Mesenchymal stem cell (in vitro differentiated cells and primary cell): ENCODE measurements at regions not wholly inside any gene's neighbourhood (a gene's known extent, or its start where the extent isn't known, plus 50 kb on each side); places are given as distances from the start of the nearest gene placed in this dataset.
"Not testable (repeated sequence)": the region's sequence is repeated elsewhere in the genome, so short reads cannot be mapped to it uniquely, and the experiment has no call there.

ENCODE experiments used
- DNase-seq: peaks from one replicate; pipeline ENCODE4 v3.0.0-alpha.2; 2013
- H2AFZ ChIP-seq: one replicate; pipeline ENCODE4 v1.6.1; 2013; ENCODE audit warnings: low read depth, mild to moderate bottlenecking, control low read depth, inconsistent platforms, low read length, moderate library complexity
- H2AK5ac ChIP-seq: 2 replicates; pipeline ENCODE4 v1.6.1; 2013; ENCODE audit warnings: low read length, moderate library complexity, mild to moderate bottlenecking, inconsistent platforms; ENCODE audit not compliant: severe bottlenecking
- H2BK120ac ChIP-seq: one replicate; pipeline ENCODE4 v1.6.1; 2013; ENCODE audit warnings: low read depth, mild to moderate bottlenecking, inconsistent platforms, low read length, moderate library complexity
- H2BK12ac ChIP-seq, 2 experiments: one replicate each; pipeline ENCODE4 v1.6.1; 2013; ENCODE audit warnings: inconsistent platforms in 2 of 2, low read length in 2 of 2, mild to moderate bottlenecking in 2 of 2, moderate library complexity in 2 of 2, control low read depth in 1 of 2
- H2BK15ac ChIP-seq: one replicate; pipeline ENCODE4 v1.6.1; 2013; ENCODE audit warnings: mild to moderate bottlenecking, low read depth, inconsistent platforms; ENCODE audit not compliant: poor library complexity, severe bottlenecking
- H2BK5ac ChIP-seq: 2 replicates; pipeline ENCODE4 v1.6.1; 2013; ENCODE audit warnings: low read depth, mild to moderate bottlenecking, low read length, control low read depth, inconsistent platforms; ENCODE audit not compliant: poor library complexity, severe bottlenecking
- H3K14ac ChIP-seq, 2 experiments: one replicate each; pipeline ENCODE4 v1.6.1; 2013; ENCODE audit warnings: inconsistent platforms in 2 of 2, low read length in 2 of 2, control low read depth in 1 of 2, mild to moderate bottlenecking in 1 of 2, moderate library complexity in 1 of 2
- H3K18ac ChIP-seq, 2 experiments: one replicate each; pipeline ENCODE4 v1.6.1; 2013; ENCODE audit warnings: inconsistent platforms in 2 of 2, low read length in 2 of 2, control low read depth in 1 of 2, low read depth in 1 of 2, mild to moderate bottlenecking in 1 of 2
- H3K23ac ChIP-seq, 2 experiments: one replicate each; pipeline ENCODE4 v1.6.1; 2013; ENCODE audit warnings: inconsistent platforms in 2 of 2, low read length in 2 of 2, mild to moderate bottlenecking in 2 of 2, moderate library complexity in 2 of 2, control low read depth in 1 of 2
- H3K27ac ChIP-seq: 2 replicates; pipeline ENCODE4 v1.5.1; 2013; ENCODE audit warnings: mild to moderate bottlenecking, moderate library complexity, low read length, control low read depth, inconsistent platforms; ENCODE audit not compliant: poor library complexity, severe bottlenecking
- H3K27me3 ChIP-seq, 2 experiments: 2 replicates each; pipeline versions ENCODE4 v1.6.1 to v1.7.0; 2013; ENCODE audit warnings: low read length in 2 of 2, mild to moderate bottlenecking in 2 of 2, moderate library complexity in 2 of 2, control low read depth in 1 of 2, inconsistent platforms in 1 of 2; ENCODE audit not compliant: control insufficient read depth in 1 of 2, insufficient read depth in 1 of 2
- H3K36me3 ChIP-seq, 2 experiments: 2 replicates each; pipeline versions ENCODE4 v1.6.1 to v1.7.0; 2013; ENCODE audit warnings: low read length in 2 of 2, control low read depth in 1 of 2, inconsistent platforms in 1 of 2, low read depth in 1 of 2, mild to moderate bottlenecking in 1 of 2; ENCODE audit not compliant: insufficient read depth in 2 of 2, control insufficient read depth in 1 of 2
- H3K4ac ChIP-seq, 2 experiments: one replicate each; pipeline ENCODE4 v1.6.1; 2013; ENCODE audit warnings: inconsistent platforms in 2 of 2, low read length in 2 of 2, mild to moderate bottlenecking in 2 of 2, moderate library complexity in 2 of 2, control low read depth in 1 of 2, low read depth in 1 of 2
- H3K4me1 ChIP-seq: 2 replicates; pipeline ENCODE4 v1.6.1; 2013; ENCODE audit warnings: low read depth, low read length, control low read depth; ENCODE audit not compliant: control insufficient read depth, insufficient read depth
- H3K4me2 ChIP-seq: 2 replicates; pipeline ENCODE4 v1.6.1; 2013; ENCODE audit warnings: low read length, mild to moderate bottlenecking, inconsistent platforms; ENCODE audit not compliant: poor library complexity, severe bottlenecking
- H3K4me3 ChIP-seq, 2 experiments: 2 replicates each; pipeline versions ENCODE4 v1.5.1 to v1.7.0; 2013; ENCODE audit warnings: low read length in 2 of 2, mild to moderate bottlenecking in 2 of 2, control low read depth in 1 of 2, low read depth in 1 of 2; ENCODE audit not compliant: insufficient read depth in 1 of 2
- H3K79me1 ChIP-seq: replicated peaks from 2 replicates; pipeline ENCODE4 v1.6.1; 2013; ENCODE audit warnings: mild to moderate bottlenecking, control low read depth, low read length, inconsistent platforms; ENCODE audit not compliant: poor library complexity, severe bottlenecking
- H3K9ac ChIP-seq: 2 replicates; pipeline ENCODE4 v1.7.0; 2013; ENCODE audit warnings: mild to moderate bottlenecking, low read length, moderate library complexity
- H3K9me3 ChIP-seq: 2 replicates; pipeline ENCODE4 v1.7.0; 2013; ENCODE audit warnings: mild to moderate bottlenecking, low read length; ENCODE audit not compliant: control insufficient read depth
- H4K8ac ChIP-seq: one replicate; pipeline ENCODE4 v1.6.1; 2013; ENCODE audit warnings: inconsistent platforms, mild to moderate bottlenecking, low read length, moderate library complexity
- H4K91ac ChIP-seq: one replicate; pipeline ENCODE4 v1.6.1; 2013; ENCODE audit warnings: mild to moderate bottlenecking, low read length, inconsistent platforms
- WGBS: methylation state at CpG from one replicate; pipeline ENCODE4 v1.1.7; 2013; ENCODE audit warnings: mixed read lengths; 5-methylcytosine and 5-hydroxymethylcytosine counted together

GRCh38 chr4:78664296-78664695, 111.9 kb upstream of the BMP2K start:
- not testable (repeated sequence) for H3K18ac ChIP-seq, H2AFZ ChIP-seq, H3K9me3 ChIP-seq, H3K27me3 ChIP-seq, DNase-seq, H3K79me1 ChIP-seq, H3K4me2 ChIP-seq, H3K4me1 ChIP-seq, H2BK5ac ChIP-seq, H3K4me3 ChIP-seq, H3K23ac ChIP-seq, H2BK15ac ChIP-seq, H3K9ac ChIP-seq, H3K14ac ChIP-seq, H4K91ac ChIP-seq, H3K27ac ChIP-seq, H2AK5ac ChIP-seq, H3K36me3 ChIP-seq, H2BK120ac ChIP-seq, H4K8ac ChIP-seq, H3K4ac ChIP-seq
- H2BK12ac ChIP-seq: peak overlapping the region in 1 of 2 experiments; percentile 56
- WGBS: 93% methylated on average over 5 of the region's 5 CpGs

GRCh38 chr4:78665216-78665770, 110.9 kb upstream of the BMP2K start:
- no peak overlapping the region for H2BK5ac ChIP-seq
- no peaks in the 10 kb centered on the region for H3K79me1 ChIP-seq
- H3K27ac ChIP-seq: no peak overlapping the region
- H2AK5ac ChIP-seq: no peak overlapping the region
- H3K4me2 ChIP-seq: no peak overlapping the region
- H4K91ac ChIP-seq: no peak overlapping the region
- H2AFZ ChIP-seq: no peak overlapping the region
- no peak for DNase-seq
- no peaks in the 10 kb centered on the region for H3K36me3 ChIP-seq
- no peak overlapping the region for H4K8ac ChIP-seq
- H2BK12ac ChIP-seq: no peak overlapping the region
- H3K4me1 ChIP-seq: no peaks in the 10 kb centered on the region
- no peak overlapping the region for H3K4ac ChIP-seq
- no peak overlapping the region for H3K9ac ChIP-seq
- no peak overlapping the region for H2BK15ac ChIP-seq
- no peak overlapping the region for H3K18ac ChIP-seq
- H3K9me3 ChIP-seq: no peaks in the 10 kb centered on the region
- H2BK120ac ChIP-seq: no peak overlapping the region
- H3K27me3 ChIP-seq: no peaks in the 10 kb centered on the region
- H3K23ac ChIP-seq: no peak overlapping the region
- H3K4me3 ChIP-seq: no peak overlapping the region
- no peak overlapping the region for H3K14ac ChIP-seq

DNA sequence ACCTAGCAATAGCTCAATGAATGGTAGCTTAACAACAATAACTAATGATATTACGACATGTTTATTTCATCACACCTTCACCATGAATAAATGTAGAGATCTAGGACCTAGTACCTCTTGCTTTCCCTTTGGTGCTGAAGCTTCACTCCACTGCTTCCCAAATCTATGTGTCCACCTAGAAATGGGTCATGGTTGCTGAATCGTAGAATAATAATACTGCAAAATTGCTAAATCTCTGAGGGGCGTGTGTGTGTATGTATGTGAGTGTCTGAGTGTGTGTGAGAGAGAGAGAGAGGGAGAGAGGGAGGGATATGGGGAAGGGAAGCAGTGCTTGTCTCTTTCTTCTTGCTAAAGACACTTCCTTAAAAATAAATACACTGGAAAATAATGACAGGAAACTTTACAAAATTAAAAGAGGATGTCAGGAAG, 109.3 kb upstream of the BMP2K start:
- Histone ChIP-seq H4K8ac (no peak overlapping the region), H3K14ac (no peak overlapping the region), H3K23ac (no peak overlapping the region), H3K4me3 (no peak overlapping the region), H3K27me3 (no peaks in the 10 kb centered on the region), H3K18ac (no peak overlapping the region), H3K4me2 (no peak overlapping the region), H2AK5ac (no peak overlapping the region), H4K91ac (no peak overlapping the region), H3K27ac (no peak overlapping the region), H3K79me1 (no peaks in the 10 kb centered on the region), H3K9me3 (no peaks in the 10 kb centered on the region), H2BK15ac (no peak overlapping the region), H3K4me1 (no peaks in the 10 kb centered on the region), H2BK120ac (no peak overlapping the region), H2AFZ (no peak overlapping the region), H3K9ac (no peak overlapping the region), H3K36me3 (no peaks in the 10 kb centered on the region), H2BK5ac (no peak overlapping the region), H3K4ac (no peak overlapping the region), H2BK12ac (no peak overlapping the region)
- DNase-seq: no peak
- WGBS: 80% methylated on average over 3 of the region's 3 CpGs

DNA sequence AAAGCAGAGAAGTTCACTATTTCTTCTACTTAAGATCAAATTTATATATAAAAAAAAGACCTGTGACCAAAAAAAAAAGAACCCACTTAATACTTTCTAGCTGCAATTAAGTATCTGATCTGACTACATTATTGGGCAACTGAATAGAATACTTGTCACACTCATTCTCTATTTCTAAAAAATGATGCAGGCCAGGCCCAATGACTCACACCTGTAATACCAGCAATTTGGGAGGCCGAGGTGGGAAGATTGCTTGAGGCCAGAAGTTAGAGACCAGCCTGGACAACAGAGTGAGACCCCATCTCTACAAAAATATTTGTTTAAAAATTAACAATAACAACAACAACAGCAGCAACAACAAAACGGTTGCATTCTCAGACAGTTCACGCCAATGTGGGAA, 108.8 kb upstream of the BMP2K start:
- Histone ChIP-seq H4K8ac (no peak overlapping the region), H2BK15ac (no peak overlapping the region), H3K23ac (no peak overlapping the region), H3K18ac (no peak overlapping the region), H3K4me1 (peaks cover under 1% of the 10 kb centered on the region), H3K27ac (no peak overlapping the region), H3K14ac (no peak overlapping the region), H2BK12ac (no peak overlapping the region), H3K4me3 (no peak overlapping the region), H3K4ac (no peak overlapping the region), H2AK5ac (no peak overlapping the region), H3K9ac (no peak overlapping the region), H3K36me3 (no peaks in the 10 kb centered on the region), H3K4me2 (no peak overlapping the region), H3K9me3 (no peaks in the 10 kb centered on the region), H4K91ac (no peak overlapping the region), H2AFZ (no peak overlapping the region), H2BK5ac (no peak overlapping the region), H2BK120ac (no peak overlapping the region), H3K27me3 (no peaks in the 10 kb centered on the region), H3K79me1 (no peaks in the 10 kb centered on the region)
- DNase-seq: no peak
- 50% methylated on average over 1 of the region's 3 CpGs for WGBS
